ENCODE measurements at regions not wholly inside any gene's neighbourhood (a gene's known extent, or its start where the extent isn't known, plus 50 kb on each side); places are given as distances from the start of the nearest gene placed in this dataset.

- no peak overlapping the region for H3K4me3 ChIP-seq (ENCODE audit: low read length)
- DNase-seq (ENCODE audit: low read depth) = no peak
- TF ChIP-seq CTCF (conservative IDR thresholded peaks at IDR 0.05; ENCODE audit: low read depth, low read length) = no peak
Measured at GRCh38 chr3:13224967-13225366, 151.7 kb upstream of the IQSEC1 start.

- no peak overlapping the region for H3K4me3 ChIP-seq (ENCODE audit: low read length)
- no peak for DNase-seq (ENCODE audit: low read depth)
- no peak for TF ChIP-seq CTCF (conservative IDR thresholded peaks at IDR 0.05; ENCODE audit: low read depth, low read length)
Measured at GRCh38 chr3:13223574-13224237, 150.5 kb upstream of the IQSEC1 start.

GRCh38 chr3:13222891-13223573, 149.8 kb upstream of the IQSEC1 start:
- no peak overlapping the region for H3K4me3 ChIP-seq (ENCODE audit: low read length)
- no peak for DNase-seq (ENCODE audit: low read depth)
- TF ChIP-seq CTCF (conservative IDR thresholded peaks at IDR 0.05; ENCODE audit: low read depth, low read length) = no peak

- DNase-seq (ENCODE audit: low read depth) = no peak
- TF ChIP-seq CTCF (conservative IDR thresholded peaks at IDR 0.05; ENCODE audit: low read depth, low read length) = no peak
- no peak overlapping the region for H3K4me3 ChIP-seq (ENCODE audit: low read length)
Measured at GRCh38 chr3:13222131-13222530, 148.9 kb upstream of the IQSEC1 start.

- DNase-seq (ENCODE audit: low read depth) = no peak
- TF ChIP-seq CTCF (conservative IDR thresholded peaks at IDR 0.05; ENCODE audit: low read depth, low read length) = no peak
- no peak overlapping the region for H3K4me3 ChIP-seq (ENCODE audit: low read length)
Measured at GRCh38 chr3:13221491-13222061, 148.3 kb upstream of the IQSEC1 start.

GRCh38 chr3:13220991-13221390, 147.8 kb upstream of the IQSEC1 start:
- DNase-seq (ENCODE audit: low read depth) = no peak
- TF ChIP-seq CTCF (conservative IDR thresholded peaks at IDR 0.05; ENCODE audit: low read depth, low read length) = no peak
- no peak overlapping the region for H3K4me3 ChIP-seq (ENCODE audit: low read length)

- H3K4me3 ChIP-seq (ENCODE audit: low read length) = no peak overlapping the region
- DNase-seq (ENCODE audit: low read depth) = no peak
- no peak for TF ChIP-seq CTCF (conservative IDR thresholded peaks at IDR 0.05; ENCODE audit: low read depth, low read length)
Measured at GRCh38 chr3:13219902-13220296, 146.7 kb upstream of the IQSEC1 start.
